Activated CD4-positive, alpha-beta T cell treated with anti-CD3 and anti-CD28 coated beads for 36 hours (primary cell): ENCODE measurements at regions not wholly inside any gene's neighbourhood (a gene's known extent, or its start where the extent isn't known, plus 50 kb on each side); places are given as distances from the start of the nearest gene placed in this dataset.
"Not testable (repeated sequence)": the region's sequence is repeated elsewhere in the genome, so short reads cannot be mapped to it uniquely, and the experiment has no call there.

Experiments
- ATAC-seq: fragments of 200-7000 bp; cut with Tn5 transposase; one replicate; pipeline ENCODE4 v1.10.0; 2021; ENCODE audit warnings: mild to moderate bottlenecking, moderate library complexity
- CTCF ChIA-PET: fragments of 350-600 bp; sonication (Branson Sonifier 250); formaldehyde crosslinking; loops from one replicate; lab custom pipeline; 2021; ENCODE audit warnings: antibody characterized with exemption; lab: Charles Lee
- POLR2A ChIA-PET: fragments of 350-600 bp; sonication (Branson Sonifier 250); formaldehyde crosslinking; loops from one replicate; lab custom pipeline; 2021; ENCODE audit warnings: antibody characterized with exemption, inconsistent platforms; lab: Charles Lee
- DNase-seq: peaks from one replicate; pipeline ENCODE4 v3.0.0-alpha.2; 2020
- H3K27ac Mint-ChIP-seq: one replicate; pipeline ENCODE4 v1.8.0; 2021; ENCODE audit warnings: mixed read lengths
- H3K27me3 Mint-ChIP-seq: one replicate; pipeline ENCODE4 v1.8.0; 2021; ENCODE audit warnings: mixed read lengths
- H3K36me3 Mint-ChIP-seq: one replicate; pipeline ENCODE4 v1.8.0; 2021; ENCODE audit warnings: low read depth, mixed read lengths
- H3K4me1 Mint-ChIP-seq: one replicate; pipeline ENCODE4 v1.8.0; 2021; ENCODE audit warnings: mixed read lengths
- H3K4me3 Mint-ChIP-seq: one replicate; pipeline ENCODE4 v1.8.0; 2021; ENCODE audit warnings: mild to moderate bottlenecking, moderate library complexity, mixed read lengths
- H3K9me3 Mint-ChIP-seq: one replicate; pipeline ENCODE4 v1.8.0; 2021; ENCODE audit warnings: low read depth, mixed read lengths
- intact Hi-C, 2 experiments: fragments of 100-400 bp; cut with DNase I in 1 of 2; cut with micrococcal nuclease in 1 of 2; formaldehyde crosslinking; loops; one replicate each; pipeline versions ENCODE4 v1.14.2 to v1.15.1; 2022 to 2024; cut with DNase I, micrococcal nuclease

DNA sequence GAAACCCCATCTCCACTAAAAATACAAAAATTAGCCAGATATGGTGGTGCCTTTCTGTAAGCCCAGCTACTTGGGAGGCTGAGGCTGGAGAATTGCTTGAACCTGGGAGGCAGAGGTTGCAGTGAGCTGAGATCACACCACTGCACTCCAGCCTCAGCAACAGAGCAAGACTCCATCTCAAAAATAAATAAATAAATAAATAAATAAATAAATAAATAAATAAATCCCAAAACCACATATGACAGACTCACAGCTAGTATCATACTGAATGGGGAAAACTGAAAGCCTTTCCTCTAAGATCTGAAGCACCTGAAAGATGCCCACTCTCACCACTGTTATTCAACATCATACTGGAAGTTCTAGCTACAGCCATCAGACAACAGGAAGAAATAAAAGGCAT, 97.3 kb downstream of the TTC6 start:
- H3K4me1 Mint-ChIP-seq, H3K27ac Mint-ChIP-seq, H3K27me3 Mint-ChIP-seq, POLR2A ChIA-PET, DNase-seq, H3K4me3 Mint-ChIP-seq, CTCF ChIA-PET, ATAC-seq, H3K36me3 Mint-ChIP-seq, intact Hi-C loops: not testable (repeated sequence)
- peaks cover 17% of the 10 kb centered on the region for H3K9me3 Mint-ChIP-seq

DNA sequence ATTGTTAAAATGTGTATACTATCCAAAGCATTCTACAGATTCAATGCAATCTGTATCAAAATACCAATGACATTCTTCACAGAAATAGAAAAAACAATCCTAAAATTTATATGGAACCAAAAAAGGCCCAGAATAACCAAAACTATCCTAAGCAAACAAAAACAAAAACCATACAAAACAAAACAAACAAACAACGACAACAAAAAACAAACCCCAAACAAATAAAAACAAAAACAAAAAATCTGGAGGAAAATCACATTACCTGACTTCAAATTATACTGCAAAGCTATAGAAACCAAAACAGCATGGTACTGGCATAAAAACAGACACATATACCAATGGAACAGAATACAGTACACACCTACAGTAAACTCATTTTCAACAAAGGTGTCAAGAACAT, 98.0 kb downstream of the TTC6 start:
- H3K36me3 Mint-ChIP-seq, POLR2A ChIA-PET, DNase-seq, intact Hi-C loops, H3K4me1 Mint-ChIP-seq, CTCF ChIA-PET, ATAC-seq, H3K27me3 Mint-ChIP-seq, H3K4me3 Mint-ChIP-seq, H3K27ac Mint-ChIP-seq: not testable (repeated sequence)
- peaks cover 16% of the 10 kb centered on the region for H3K9me3 Mint-ChIP-seq

DNA sequence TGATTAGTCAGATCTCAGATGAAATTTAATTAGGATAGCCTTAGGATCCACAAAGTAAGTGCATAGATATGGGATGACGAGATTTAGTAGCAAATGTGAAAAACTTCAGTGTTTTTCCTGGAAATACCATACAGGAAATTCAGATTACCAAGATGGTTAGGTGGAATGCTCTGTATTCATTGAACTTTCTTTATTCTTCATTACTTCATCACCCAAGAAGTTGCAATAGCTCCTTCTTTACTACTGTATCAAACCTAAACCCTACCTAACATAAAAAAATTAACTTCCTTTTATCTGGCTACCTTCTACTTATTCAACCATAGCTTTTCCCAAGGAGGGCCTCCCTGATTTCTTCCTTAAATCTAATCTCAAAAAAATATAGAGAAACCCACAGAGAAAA, 100.4 kb downstream of the TTC6 start:
- DNase-seq, result no peak
- H3K9me3 Mint-ChIP-seq, result peaks cover 12% of the 10 kb centered on the region
- CTCF ChIA-PET, result no interaction called here
- peaks cover 2% of the 10 kb centered on the region for H3K27me3 Mint-ChIP-seq
- no peaks in the 10 kb centered on the region for H3K36me3 Mint-ChIP-seq
- POLR2A ChIA-PET, result no interaction called here
- no peaks in the 10 kb centered on the region for H3K4me1 Mint-ChIP-seq
- intact Hi-C loops, result no loop called here
- no peak for ATAC-seq
- H3K27ac Mint-ChIP-seq, result no peak overlapping the region
- H3K4me3 Mint-ChIP-seq, result no peak overlapping the region

DNA sequence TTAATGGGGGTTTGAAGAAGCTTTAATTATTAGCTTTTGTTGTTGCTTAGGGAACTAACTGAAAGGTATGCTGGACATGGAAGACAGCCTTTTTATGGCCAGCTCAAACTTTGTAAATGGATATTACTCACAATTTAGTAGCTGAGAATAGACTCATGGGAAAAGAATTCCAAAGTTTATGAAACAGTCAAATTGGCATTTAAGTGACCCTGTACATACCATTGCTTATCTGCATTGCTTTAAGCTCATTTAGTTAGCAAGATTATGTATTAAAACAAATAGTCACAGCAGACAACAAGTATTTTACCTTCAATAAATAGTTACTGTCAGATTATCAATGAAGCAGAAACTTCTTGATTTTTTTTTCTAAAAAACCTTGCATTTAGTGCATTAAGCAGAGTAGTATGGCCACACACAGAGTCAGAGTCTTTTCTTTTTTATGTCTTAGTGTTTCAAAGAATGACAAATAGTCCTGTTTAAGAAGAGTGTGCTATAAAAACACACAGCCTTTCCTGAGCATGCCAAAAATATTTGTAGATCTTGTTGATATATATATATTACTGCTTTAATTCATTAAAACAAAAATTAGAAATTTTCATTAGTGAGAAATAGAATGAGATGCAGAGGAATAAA, 102.2 kb downstream of the TTC6 start:
- intact Hi-C loops, result no loop called here
- H3K9me3 Mint-ChIP-seq, result peaks cover 11% of the 10 kb centered on the region
- H3K36me3 Mint-ChIP-seq, result no peaks in the 10 kb centered on the region
- peaks cover 2% of the 10 kb centered on the region for H3K27me3 Mint-ChIP-seq
- ChIA-PET POLR2A (interaction anchor here (0.6 kb wide), 1 partner anchor 1661 kb away, joined by 3 read pairs; no protein-coding TSS in a partner anchor), CTCF (no interaction called here)
- no peak overlapping the region for H3K4me3 Mint-ChIP-seq
- no peak overlapping the region for H3K27ac Mint-ChIP-seq
- no peaks in the 10 kb centered on the region for H3K4me1 Mint-ChIP-seq
- DNase-seq (no peak), ATAC-seq (no peak)

DNA sequence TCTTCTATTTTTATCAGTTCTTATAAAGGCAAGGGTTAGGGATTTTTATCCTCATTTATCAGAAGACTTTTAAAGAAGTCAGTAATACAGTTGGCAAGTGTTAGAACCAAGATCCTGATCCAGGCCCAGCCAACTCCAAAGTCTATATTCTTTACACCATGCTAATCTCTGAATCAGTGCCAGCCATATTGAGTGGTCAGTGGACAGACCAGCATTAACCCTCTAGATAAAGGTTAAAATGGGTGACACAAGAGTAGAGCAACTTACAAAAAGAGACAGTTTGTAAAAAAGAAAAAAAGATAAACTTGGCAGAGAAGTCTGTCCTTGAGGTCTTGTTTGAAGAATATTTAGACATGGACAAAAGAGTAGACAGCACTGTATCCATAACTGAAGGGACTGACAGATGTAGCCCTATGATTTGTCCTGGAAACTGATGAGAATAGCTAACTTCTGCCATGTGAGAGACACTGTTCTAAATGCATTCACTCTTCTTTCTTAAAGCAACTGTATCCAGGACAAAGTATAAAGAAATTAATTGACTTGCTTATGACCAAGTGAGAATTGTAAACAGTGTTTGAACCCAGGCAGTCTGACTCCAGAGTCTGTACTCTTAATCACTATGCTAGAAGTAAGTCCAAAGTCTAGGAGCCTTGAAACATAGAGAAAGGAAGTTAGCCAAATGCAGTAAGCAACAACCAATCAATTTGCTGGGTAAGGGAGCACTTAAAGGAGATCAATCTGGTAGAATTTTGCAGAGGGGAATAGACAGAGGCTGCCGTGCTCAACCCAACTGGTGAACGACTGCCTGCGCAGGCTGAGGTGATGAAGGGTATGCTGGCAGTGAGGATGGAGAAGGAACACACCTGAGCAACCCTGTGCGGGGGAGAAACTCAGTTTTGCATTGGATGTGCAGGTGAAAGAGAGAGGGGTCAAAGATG, 103.7 kb downstream of the TTC6 start:
- POLR2A ChIA-PET, result no interaction called here
- Mint-ChIP-seq H3K27ac (no peak overlapping the region), H3K27me3 (peaks cover 2% of the 10 kb centered on the region), H3K4me1 (no peaks in the 10 kb centered on the region), H3K36me3 (no peaks in the 10 kb centered on the region), H3K4me3 (no peak overlapping the region), H3K9me3 (peaks cover 4% of the 10 kb centered on the region)
- DNase-seq, result no peak
- no peak for ATAC-seq
- intact Hi-C loops, result no loop called here
- CTCF ChIA-PET, result no interaction called here

DNA sequence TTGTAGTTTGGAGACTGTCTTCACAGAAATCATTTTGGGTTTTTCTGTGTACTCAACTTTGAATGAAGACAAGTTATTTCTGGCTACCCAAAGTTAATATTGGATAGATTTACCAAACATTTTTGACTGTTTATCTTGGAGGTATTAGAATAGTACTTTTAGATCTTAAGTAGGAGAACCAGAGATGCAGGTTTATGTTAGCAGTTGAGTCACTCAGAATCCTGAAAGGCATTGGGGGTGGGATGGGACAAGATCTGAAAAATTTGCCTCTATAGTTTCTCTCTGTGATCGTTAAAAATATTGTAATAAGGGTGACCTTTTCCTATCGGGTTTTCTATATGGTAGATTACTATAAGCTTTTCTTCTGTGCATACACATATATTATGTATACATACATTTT, 112.3 kb downstream of the TTC6 start:
- ATAC-seq (no peak), DNase-seq (no peak)
- Mint-ChIP-seq H3K36me3 (no peaks in the 10 kb centered on the region), H3K4me3 (no peak overlapping the region), H3K27me3 (peaks cover 5% of the 10 kb centered on the region), H3K27ac (no peak overlapping the region), H3K4me1 (no peaks in the 10 kb centered on the region), H3K9me3 (peaks cover 2% of the 10 kb centered on the region)
- ChIA-PET CTCF (no interaction called here), POLR2A (no interaction called here)
- intact Hi-C loops, result loop anchor here (2.0 to 10.0 kb wide), 2 partner anchors 167 kb away; no protein-coding TSS in a partner anchor

DNA sequence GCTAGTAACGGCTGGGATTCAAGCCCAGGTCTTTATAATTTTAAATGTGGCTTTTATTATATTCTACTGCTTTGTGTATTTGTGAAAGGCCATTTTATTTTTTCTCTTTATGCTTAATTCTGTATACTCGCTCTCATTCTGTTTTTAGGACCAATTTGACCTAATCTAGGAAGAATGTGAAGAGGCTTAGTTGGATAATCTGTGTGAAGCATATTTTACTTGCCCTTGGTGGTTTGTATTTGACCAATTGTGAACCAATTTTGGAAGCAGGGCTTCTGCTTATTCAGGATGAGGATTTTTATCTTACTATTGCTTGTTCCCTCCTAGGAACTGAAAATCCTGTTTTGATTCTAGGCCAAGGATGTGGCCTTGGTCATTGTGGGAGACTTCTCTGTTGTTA, 113.1 kb downstream of the TTC6 start:
- peaks cover 5% of the 10 kb centered on the region for H3K27me3 Mint-ChIP-seq
- intact Hi-C loops, result loop anchor here (2.0 to 10.0 kb wide), 2 partner anchors 166 kb away; no protein-coding TSS in a partner anchor
- no peak overlapping the region for H3K27ac Mint-ChIP-seq
- no peak overlapping the region for H3K4me3 Mint-ChIP-seq
- ATAC-seq (no peak), DNase-seq (no peak)
- H3K36me3 Mint-ChIP-seq, result no peaks in the 10 kb centered on the region
- peaks cover 2% of the 10 kb centered on the region for H3K9me3 Mint-ChIP-seq
- ChIA-PET POLR2A (no interaction called here), CTCF (no interaction called here)
- no peaks in the 10 kb centered on the region for H3K4me1 Mint-ChIP-seq

DNA sequence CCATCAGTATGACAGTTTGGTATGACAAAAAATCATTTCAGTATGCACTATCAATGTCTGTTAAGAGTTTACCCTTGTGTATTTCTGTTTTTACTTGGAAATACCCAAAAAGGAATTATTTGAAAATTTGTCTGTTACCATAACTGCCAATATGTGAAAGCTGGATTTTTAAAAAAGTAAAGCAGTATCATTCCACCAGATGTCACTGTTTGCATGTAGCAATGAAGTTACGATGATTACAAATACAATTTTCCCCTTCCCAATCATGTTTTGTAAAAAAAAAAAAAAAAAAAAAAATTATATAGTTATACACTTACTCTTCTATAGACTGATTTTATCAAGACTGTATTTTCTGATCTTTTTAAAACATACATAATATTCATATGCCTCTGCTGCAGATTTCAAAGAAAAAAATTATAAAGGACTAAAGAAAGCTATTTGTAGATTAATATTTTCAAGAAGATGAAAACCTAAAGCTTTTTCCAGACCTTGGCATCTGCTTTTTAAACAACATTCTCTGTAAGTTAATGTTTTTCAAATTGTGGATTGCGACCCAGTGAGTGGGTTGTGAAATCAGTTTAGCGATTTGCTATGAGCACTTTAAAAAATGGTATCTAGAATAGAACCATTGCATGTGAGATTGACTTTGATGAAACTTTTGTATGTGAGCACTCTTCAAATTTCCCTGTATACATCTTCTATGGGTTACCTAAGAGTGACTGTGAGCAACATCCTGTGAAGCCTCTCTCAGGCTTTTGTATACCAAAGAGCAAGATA, 114.2 kb downstream of the TTC6 start:
- Mint-ChIP-seq H3K4me3 (no peak overlapping the region), H3K9me3 (peaks cover 2% of the 10 kb centered on the region), H3K4me1 (no peaks in the 10 kb centered on the region), H3K36me3 (no peaks in the 10 kb centered on the region), H3K27ac (no peak overlapping the region), H3K27me3 (peaks cover 5% of the 10 kb centered on the region)
- ATAC-seq, result no peak
- ChIA-PET POLR2A (no interaction called here), CTCF (no interaction called here)
- intact Hi-C loops, result loop anchor here (2.0 to 10.0 kb wide), 2 partner anchors 165 kb away; no protein-coding TSS in a partner anchor
- DNase-seq, result no peak

DNA sequence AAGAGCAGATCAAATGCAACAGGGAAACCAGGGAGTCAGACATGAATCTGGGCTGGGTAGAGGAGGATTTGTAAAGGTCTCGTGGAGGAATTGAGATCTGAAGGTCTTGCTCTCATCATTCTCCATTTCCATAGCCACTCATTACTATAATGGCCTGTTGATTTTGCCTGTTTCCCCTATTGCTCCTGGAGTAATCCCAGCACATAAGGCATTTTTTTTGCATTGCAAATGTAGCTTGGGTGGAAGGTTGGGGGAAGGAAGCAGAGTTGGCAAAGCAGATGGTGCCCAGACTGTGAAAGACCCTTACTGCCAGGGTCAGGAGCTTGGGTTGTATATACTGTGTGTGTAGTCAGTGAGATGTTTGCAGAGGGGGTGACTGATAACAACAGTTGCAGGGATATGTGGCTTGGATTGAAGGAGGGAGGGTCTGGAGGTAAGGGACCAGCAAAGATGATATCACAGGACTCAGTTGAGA, 116.0 kb downstream of the TTC6 start:
- no peak for DNase-seq
- ATAC-seq, result no peak
- intact Hi-C loops, result no loop called here
- H3K27me3 Mint-ChIP-seq, result peaks cover 5% of the 10 kb centered on the region
- no peaks in the 10 kb centered on the region for H3K36me3 Mint-ChIP-seq
- H3K4me3 Mint-ChIP-seq, result no peak overlapping the region
- no peaks in the 10 kb centered on the region for H3K4me1 Mint-ChIP-seq
- no peak overlapping the region for H3K27ac Mint-ChIP-seq
- H3K9me3 Mint-ChIP-seq, result peaks cover 2% of the 10 kb centered on the region
- CTCF ChIA-PET, result no interaction called here
- POLR2A ChIA-PET, result no interaction called here

DNA sequence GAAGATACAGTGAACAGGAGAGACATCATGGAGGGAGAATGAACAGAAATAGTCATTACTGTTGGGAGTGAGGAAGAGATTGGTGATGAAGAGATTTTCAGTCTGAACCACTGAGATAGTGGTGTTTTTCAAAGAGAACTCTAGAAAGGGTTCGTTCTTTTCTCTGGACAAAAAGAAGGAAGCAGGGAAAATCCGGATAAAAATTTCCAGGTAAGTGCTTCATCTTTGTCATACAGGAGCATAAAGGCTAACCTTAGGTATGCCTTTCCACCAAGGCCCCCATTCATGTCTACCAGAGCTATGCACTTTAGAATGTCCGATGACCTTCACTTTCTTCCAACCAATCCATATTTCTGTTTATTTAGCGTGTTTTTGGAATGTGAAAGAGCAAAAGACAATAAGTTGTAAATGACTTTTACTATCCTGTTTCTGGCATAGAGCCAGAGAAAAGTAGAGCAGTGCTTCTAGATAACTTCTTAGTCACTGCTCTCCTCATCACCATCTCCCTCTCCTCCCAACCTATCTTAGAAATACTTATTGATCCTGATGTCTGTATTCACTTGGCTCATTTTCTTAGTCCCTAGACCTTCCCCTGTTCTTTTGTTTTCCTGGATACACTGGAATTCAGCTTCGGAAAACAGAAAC, 116.5 kb downstream of the TTC6 start:
- intact Hi-C loops, result no loop called here
- Mint-ChIP-seq H3K9me3 (peaks cover 2% of the 10 kb centered on the region), H3K27me3 (peaks cover 4% of the 10 kb centered on the region), H3K4me3 (no peak overlapping the region), H3K27ac (no peak overlapping the region), H3K36me3 (no peaks in the 10 kb centered on the region), H3K4me1 (no peaks in the 10 kb centered on the region)
- CTCF ChIA-PET, result no interaction called here
- POLR2A ChIA-PET, result interaction anchor here (0.6 kb wide), 1 partner anchor 482 kb away, joined by 5 read pairs; no protein-coding TSS in a partner anchor
- no peak for DNase-seq
- ATAC-seq, result no peak

DNA sequence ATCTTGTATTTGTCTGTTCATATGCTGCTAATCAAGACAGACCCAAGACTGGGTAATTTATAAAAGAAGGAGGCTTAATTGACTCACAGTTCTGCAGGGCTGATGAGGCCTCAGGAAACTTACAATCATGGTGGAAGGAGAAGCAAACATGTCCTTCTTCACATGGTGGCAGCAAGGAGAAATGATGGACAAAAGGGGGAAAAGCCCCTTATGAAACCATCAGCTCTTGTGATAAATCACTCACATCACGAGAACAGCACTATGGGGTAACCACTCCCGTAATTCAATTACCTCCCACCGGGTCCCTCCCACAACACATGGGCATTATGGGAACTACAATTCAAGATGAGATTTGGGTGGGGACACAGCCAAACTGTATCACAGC, 117.0 kb downstream of the TTC6 start:
- H3K4me3 Mint-ChIP-seq, H3K9me3 Mint-ChIP-seq, DNase-seq, H3K27ac Mint-ChIP-seq, H3K36me3 Mint-ChIP-seq, H3K27me3 Mint-ChIP-seq, CTCF ChIA-PET, H3K4me1 Mint-ChIP-seq, ATAC-seq, intact Hi-C loops: not testable (repeated sequence)
- POLR2A ChIA-PET, result interaction anchor here (0.6 kb wide), 1 partner anchor 483 kb away, joined by 5 read pairs; no protein-coding TSS in a partner anchor
